Fibroblast of mammary gland (primary cell): ENCODE measurements at regions not wholly inside any gene's neighbourhood (a gene's known extent, or its start where the extent isn't known, plus 50 kb on each side); places are given as distances from the start of the nearest gene placed in this dataset.
A peak's percentile ranks its signal among the peaks of the same experiment; 100 is the strongest.

Experiments
- DNase-seq: peaks from one replicate; pipeline ENCODE4 v3.0.0-alpha.2; 2010; ENCODE audit warnings: low read depth
- H3K4me3 ChIP-seq: 2 replicates; pipeline ENCODE4 v1.5.1; 2011; ENCODE audit warnings: low read depth, mild to moderate bottlenecking, low read length, moderate library complexity; ENCODE audit not compliant: control insufficient read depth
- TF ChIP-seq, protein P1 (sequence below): conservative IDR thresholded peaks from 2 replicates; pipeline ENCODE4 v1.5.1; 2011; ENCODE audit warnings: low read depth, low read length, inconsistent platforms; ENCODE audit not compliant: control insufficient read depth, insufficient read depth

- TF ChIP-seq, protein P1, sequence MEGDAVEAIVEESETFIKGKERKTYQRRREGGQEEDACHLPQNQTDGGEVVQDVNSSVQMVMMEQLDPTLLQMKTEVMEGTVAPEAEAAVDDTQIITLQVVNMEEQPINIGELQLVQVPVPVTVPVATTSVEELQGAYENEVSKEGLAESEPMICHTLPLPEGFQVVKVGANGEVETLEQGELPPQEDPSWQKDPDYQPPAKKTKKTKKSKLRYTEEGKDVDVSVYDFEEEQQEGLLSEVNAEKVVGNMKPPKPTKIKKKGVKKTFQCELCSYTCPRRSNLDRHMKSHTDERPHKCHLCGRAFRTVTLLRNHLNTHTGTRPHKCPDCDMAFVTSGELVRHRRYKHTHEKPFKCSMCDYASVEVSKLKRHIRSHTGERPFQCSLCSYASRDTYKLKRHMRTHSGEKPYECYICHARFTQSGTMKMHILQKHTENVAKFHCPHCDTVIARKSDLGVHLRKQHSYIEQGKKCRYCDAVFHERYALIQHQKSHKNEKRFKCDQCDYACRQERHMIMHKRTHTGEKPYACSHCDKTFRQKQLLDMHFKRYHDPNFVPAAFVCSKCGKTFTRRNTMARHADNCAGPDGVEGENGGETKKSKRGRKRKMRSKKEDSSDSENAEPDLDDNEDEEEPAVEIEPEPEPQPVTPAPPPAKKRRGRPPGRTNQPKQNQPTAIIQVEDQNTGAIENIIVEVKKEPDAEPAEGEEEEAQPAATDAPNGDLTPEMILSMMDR = no peak
These were observed 104.5 kb upstream of the SEC14L1 start for GRCh38 chr17:77036136-77036840.

DNA sequence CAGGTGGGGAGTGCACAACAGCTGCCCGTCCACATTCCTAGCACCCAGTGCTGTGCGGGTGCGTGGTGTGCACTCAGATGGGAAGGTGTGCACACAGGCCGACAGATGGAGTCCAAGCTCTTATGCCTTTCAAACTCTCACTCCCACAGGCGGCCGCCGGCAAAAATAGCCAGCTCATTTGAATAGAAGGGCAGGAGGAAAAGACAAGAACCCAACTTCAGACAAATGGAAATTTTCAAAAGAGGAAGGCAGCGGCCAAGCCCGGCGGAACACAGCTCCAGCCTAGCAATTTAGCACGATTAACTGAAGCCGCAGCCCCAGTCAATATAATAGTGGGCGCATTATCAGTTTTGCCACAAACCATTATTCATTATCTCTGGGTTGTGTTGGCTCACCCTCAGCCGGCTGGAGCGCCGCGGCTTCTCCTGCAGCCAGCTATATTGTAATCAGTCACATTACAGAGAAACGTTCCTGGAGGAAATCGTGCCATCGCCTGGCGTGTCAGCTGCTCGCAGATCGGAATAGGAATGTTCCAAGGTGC is 103.9 kb upstream of the SEC14L1 start:
- H3K4me3 ChIP-seq = no peak overlapping the region
- TF ChIP-seq, protein P1 = no peak
- DNase-seq = no peak

More at GRCh38 chr17:77036136-77036840, 104.5 kb upstream of the SEC14L1 start:
- H3K4me3 ChIP-seq = no peak overlapping the region
- DNase-seq = no peak

- no peak overlapping the region for H3K4me3 ChIP-seq
- TF ChIP-seq, protein P1 = no peak
- DNase-seq = no peak
These were observed 102.8 kb upstream of the SEC14L1 start for GRCh38 chr17:77037943-77038342.

GRCh38 chr17:77038884-77039555 is 101.7 kb upstream of the SEC14L1 start:
- H3K4me3 ChIP-seq = no peak overlapping the region
- no peak for DNase-seq
- TF ChIP-seq, protein P1 = no peak

DNA sequence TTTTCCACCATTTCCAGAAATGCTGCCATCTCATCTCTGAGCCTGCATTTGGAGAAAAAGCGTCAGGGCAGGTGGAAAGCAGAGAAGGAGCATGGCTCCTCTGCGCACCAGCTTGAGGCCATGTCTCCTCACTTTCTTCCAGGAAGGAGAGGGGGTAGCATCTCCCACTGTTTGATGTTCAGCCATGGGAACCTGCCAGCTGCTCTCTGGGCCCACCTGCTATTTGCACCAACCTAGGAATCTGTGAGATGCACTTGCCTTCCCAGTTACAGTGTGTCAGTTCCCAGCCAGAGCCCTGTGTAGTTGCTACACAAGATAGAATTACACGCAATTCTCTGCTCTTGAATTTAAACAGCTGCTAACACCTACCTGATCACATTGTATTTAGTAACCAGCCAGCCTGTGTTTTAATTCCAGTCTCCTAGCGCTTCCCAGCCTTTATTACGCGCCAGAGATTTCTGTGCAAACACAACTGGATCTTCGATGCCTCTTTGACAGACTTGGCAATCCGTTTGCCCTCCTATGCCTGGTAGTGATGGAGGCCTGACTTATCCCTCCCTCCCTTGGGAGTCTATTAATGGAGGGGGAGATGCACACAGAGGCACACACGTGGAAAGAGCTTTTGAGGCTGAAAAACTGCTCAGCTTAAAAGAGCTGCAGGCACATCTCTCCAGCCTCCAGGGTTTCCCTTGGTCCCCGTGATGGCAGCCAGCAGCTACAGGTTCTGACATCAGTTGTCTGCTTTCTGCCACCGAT is 98.1 kb upstream of the SEC14L1 start:
- no peak for DNase-seq
- no peak overlapping the region for H3K4me3 ChIP-seq
- TF ChIP-seq, protein P1 = no peak

DNA sequence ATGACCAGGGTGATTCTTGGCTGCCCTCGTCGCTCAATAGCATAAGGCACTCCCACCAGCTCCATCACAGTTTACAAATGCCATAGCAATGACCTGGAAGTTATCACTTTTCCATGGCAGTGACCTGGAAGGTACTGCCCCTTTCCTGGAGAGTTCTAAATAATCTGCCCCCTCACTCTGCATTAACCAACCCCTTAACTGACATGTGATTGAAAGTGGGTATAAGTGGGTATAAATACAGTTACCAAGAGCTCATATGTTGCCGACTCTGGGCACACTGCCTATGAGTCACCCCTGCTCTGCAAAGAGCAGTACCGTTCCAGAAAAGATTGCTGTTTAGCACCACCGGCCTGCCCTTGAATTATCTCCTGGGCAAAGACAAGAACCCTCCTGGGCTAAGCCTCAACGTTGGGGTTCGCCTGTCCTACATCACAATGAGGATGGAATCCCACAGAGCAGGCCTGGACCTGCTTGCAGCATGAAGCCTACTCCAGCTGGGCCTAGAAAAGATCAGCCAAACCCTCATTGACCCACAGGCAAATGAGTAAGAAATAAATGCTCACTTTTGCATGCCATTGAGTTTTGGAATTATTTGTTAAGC is 95.2 kb upstream of the SEC14L1 start:
- TF ChIP-seq, protein P1 = no peak
- peak; percentile 23 for DNase-seq
- H3K4me3 ChIP-seq = no peak overlapping the region
